ENCODE measurements at regions not wholly inside any gene's neighbourhood (a gene's known extent, or its start where the extent isn't known, plus 50 kb on each side); places are given as distances from the start of the nearest gene placed in this dataset.
A peak's percentile ranks its signal among the peaks of the same experiment; 100 is the strongest.

DNA sequence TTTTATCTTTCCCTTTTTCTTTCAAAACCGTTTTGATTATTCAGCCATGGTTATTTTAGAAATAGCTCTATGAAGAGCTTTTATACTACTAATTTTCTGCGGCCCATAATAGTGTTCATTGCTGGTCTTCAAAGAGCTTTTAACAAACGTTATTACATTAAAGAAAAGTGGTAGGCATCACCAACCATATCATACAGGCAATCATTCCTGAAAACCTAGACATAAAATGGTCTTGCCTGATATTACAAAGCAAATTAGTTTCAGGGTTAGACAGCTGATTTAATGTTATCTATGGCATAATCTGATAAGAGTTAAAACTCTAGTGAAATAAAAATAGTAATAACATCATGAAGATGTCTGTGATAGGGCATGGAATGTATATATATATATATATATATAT lies 89.7 kb upstream of the CNTN1 start:
- no peaks in the 10 kb centered on the region for H3K36me3 ChIP-seq
- no peak overlapping the region for H3K4me3 ChIP-seq
- intact Hi-C loops (cut with DNase I; ENCODE audit: low total_unique reads), result no loop called here
- no peak for DNase-seq
- no peaks in the 10 kb centered on the region for H3K9me3 ChIP-seq
- no peaks in the 10 kb centered on the region for H3K4me1 ChIP-seq
- no peaks in the 10 kb centered on the region for H3K27me3 ChIP-seq
- TF ChIP-seq, protein P1, sequence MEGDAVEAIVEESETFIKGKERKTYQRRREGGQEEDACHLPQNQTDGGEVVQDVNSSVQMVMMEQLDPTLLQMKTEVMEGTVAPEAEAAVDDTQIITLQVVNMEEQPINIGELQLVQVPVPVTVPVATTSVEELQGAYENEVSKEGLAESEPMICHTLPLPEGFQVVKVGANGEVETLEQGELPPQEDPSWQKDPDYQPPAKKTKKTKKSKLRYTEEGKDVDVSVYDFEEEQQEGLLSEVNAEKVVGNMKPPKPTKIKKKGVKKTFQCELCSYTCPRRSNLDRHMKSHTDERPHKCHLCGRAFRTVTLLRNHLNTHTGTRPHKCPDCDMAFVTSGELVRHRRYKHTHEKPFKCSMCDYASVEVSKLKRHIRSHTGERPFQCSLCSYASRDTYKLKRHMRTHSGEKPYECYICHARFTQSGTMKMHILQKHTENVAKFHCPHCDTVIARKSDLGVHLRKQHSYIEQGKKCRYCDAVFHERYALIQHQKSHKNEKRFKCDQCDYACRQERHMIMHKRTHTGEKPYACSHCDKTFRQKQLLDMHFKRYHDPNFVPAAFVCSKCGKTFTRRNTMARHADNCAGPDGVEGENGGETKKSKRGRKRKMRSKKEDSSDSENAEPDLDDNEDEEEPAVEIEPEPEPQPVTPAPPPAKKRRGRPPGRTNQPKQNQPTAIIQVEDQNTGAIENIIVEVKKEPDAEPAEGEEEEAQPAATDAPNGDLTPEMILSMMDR (IDR thresholded peaks at IDR 0.05), result no peak
- TF ChIP-seq POLR2AphosphoS5 (IDR thresholded peaks at IDR 0.05) (no peak), EP300 (IDR thresholded peaks at IDR 0.05) (no peak), POLR2A (IDR thresholded peaks at IDR 0.05) (no peak)
- no peak overlapping the region for H3K27ac ChIP-seq
- WGBS, 5 donors, result 62 to 65% (median 64%) methylated on average over 3 of the region's 3 CpGs

DNA sequence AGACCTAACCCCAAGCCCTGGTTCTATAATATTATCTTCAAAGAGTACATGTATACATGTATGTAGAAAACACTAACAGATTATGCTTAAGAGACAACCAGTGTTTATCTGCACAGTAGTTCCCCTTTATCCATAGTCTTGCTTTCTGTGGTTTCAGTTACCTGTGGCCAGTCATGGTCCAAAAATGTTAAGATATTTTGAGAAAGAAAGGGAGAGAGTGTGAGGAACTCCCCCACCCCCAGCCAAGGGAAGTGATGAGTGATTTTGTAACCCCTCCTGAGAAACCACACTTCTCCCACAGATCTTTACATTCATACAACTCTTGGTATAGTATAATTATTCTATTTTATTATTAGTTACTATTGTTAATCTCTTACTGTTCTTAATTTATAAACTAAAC lies 77.3 kb upstream of the CNTN1 start:
- TF ChIP-seq, protein P1 (IDR thresholded peaks at IDR 0.05), result no peak
- TF ChIP-seq POLR2A (IDR thresholded peaks at IDR 0.05), result no peak
- no peak for TF ChIP-seq POLR2AphosphoS5 (IDR thresholded peaks at IDR 0.05)
- TF ChIP-seq EP300 (IDR thresholded peaks at IDR 0.05), result no peak
- H3K27me3 ChIP-seq, result no peaks in the 10 kb centered on the region
- no peak for DNase-seq
- H3K4me1 ChIP-seq, result no peaks in the 10 kb centered on the region
- no peaks in the 10 kb centered on the region for H3K9me3 ChIP-seq
- intact Hi-C loops (cut with DNase I; ENCODE audit: low total_unique reads), result no loop called here
- no peaks in the 10 kb centered on the region for H3K36me3 ChIP-seq
- no peak overlapping the region for H3K27ac ChIP-seq
- no peak overlapping the region for H3K4me3 ChIP-seq

DNA sequence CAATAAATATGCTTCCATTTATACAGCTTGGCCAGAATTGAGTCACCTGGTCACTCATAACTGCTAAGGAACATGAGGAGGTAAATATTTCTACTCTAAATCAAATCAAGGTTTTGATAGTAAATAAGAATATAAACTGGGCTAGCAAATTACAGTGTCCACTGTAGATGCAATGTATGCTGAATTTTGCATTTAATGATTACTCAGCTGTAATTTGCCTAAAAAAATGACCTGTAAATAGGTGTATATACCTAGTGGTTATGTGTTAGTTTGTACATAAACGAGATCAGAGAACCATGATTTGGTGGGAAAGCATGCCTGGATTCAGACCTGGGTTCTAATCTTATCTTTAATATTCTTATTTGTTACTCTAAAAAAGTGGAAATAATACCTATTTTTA lies 76.6 kb upstream of the CNTN1 start:
- TF ChIP-seq POLR2A (IDR thresholded peaks at IDR 0.05) (no peak), POLR2AphosphoS5 (IDR thresholded peaks at IDR 0.05) (no peak), EP300 (IDR thresholded peaks at IDR 0.05) (no peak)
- TF ChIP-seq, protein P1 (IDR thresholded peaks at IDR 0.05), result no peak
- no peak for DNase-seq
- no peaks in the 10 kb centered on the region for H3K4me1 ChIP-seq
- intact Hi-C loops (cut with DNase I; ENCODE audit: low total_unique reads), result no loop called here
- WGBS, 5 donors, result 56 to 74% (median 64%) methylated on average over 1 of the region's 1 CpG
- no peak overlapping the region for H3K4me3 ChIP-seq
- H3K27ac ChIP-seq, result no peak overlapping the region
- H3K27me3 ChIP-seq, result no peaks in the 10 kb centered on the region
- H3K36me3 ChIP-seq, result no peaks in the 10 kb centered on the region
- H3K9me3 ChIP-seq, result no peaks in the 10 kb centered on the region

DNA sequence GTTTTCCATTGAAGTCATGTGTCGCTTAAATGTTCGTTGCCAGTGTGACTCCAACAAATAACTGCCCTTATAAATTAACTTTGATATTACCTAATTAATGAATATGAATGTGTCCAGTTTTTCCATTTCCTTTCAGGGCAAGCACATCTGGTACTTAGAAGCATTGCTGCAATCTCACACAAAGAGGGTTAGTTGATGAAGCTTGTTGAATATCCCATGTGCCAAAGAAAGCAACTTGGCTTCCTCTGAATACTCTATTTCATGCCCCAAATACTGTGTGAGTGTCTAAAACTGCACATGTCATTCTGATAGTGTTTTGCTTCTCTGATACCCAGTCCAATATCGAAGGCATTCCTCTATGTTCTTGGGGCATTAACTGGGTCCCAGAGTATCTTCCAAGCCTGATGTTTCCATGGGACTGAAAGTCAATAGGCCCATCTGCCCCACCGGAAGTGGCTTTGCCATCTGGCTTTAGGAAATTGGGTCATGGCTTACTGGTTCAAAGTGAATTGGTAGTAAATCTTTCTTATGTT lies 75.8 kb upstream of the CNTN1 start:
- H3K27me3 ChIP-seq, result no peaks in the 10 kb centered on the region
- H3K36me3 ChIP-seq, result no peaks in the 10 kb centered on the region
- no peaks in the 10 kb centered on the region for H3K9me3 ChIP-seq
- intact Hi-C loops (cut with DNase I; ENCODE audit: low total_unique reads), result no loop called here
- H3K27ac ChIP-seq, result no peak overlapping the region
- H3K4me3 ChIP-seq, result no peak overlapping the region
- TF ChIP-seq EP300 (IDR thresholded peaks at IDR 0.05), result no peak
- TF ChIP-seq POLR2AphosphoS5 (IDR thresholded peaks at IDR 0.05), result no peak
- TF ChIP-seq, protein P1 (IDR thresholded peaks at IDR 0.05), result no peak
- TF ChIP-seq POLR2A (IDR thresholded peaks at IDR 0.05), result no peak
- 69 to 90% (median 80%) methylated on average over 4 of the region's 4 CpGs for WGBS, 5 donors
- H3K4me1 ChIP-seq, result no peaks in the 10 kb centered on the region
- peak in 1 of 2 donors; percentile 3 for DNase-seq

All from stomach (tissue), 8 donors.